GM12892 (cell line): ENCODE measurements at regions not wholly inside any gene's neighbourhood (a gene's known extent, or its start where the extent isn't known, plus 50 kb on each side); places are given as distances from the start of the nearest gene placed in this dataset.

ENCODE experiments used
- DNase-seq: peaks from one replicate; pipeline ENCODE4 v3.0.0; 2011; ENCODE audit not compliant: insufficient read length
- FAIRE-seq: peaks from 2 replicates; lab custom pipeline; 2011; peaks lifted over from hg19 to GRCh38; lab: Jason Lieb, UNC
- POLR2A ChIP-seq: IDR thresholded peaks from 2 replicates; pipeline ENCODE4 v1.6.1; 2011; ENCODE audit warnings: low read depth, low read length, control low read depth
- POLR2AphosphoS5 ChIP-seq: IDR thresholded peaks from 2 replicates; pipeline ENCODE4 v1.6.1; 2011; ENCODE audit warnings: low read depth, low read length, control low read depth
- TAF1 ChIP-seq: IDR thresholded peaks from 2 replicates; pipeline ENCODE4 v1.6.1; 2011; ENCODE audit warnings: low read depth, mild to moderate bottlenecking, control low read depth, low read length, borderline replicate concordance

DNA sequence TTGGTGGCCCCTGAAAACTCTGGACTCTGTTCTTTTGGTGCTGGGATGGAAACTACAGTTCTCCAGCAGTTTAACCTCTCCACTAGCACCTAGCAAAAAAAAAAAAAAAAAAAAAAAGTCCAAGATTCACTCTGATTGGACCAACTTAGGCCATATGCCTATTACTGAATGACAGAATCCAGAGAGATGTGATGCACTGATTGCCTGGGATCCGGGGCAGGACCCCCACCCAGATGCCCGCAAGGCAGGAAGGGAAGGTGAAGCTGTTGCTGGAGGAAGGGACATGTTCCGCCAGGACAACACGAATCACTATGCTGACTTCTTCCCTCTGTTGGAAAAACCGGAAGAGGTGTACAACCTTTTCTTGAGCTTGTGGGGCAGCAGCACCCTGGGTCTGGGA is 152.5 kb upstream of the ZNF536 start:
- FAIRE-seq (no peak), DNase-seq (no peak)
- TF ChIP-seq POLR2AphosphoS5 (no peak), POLR2A (no peak)

DNA sequence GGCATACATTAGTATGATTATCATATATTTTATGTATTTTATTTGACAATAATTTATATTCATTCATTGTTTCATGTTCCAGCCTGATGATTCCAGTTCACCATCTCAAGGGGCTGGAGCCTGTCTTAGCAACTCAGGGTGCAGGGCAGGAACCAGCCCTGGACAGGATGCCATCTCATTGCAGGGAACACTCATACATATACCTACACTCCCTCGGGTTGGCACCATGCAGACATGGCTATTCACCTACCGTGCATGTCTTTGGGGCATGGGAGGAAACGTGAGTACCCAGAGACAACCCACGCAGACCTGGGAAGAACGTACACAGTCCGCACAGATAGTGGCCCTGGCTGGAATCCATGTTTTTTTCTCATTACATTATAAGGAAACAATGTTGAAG is 151.0 kb upstream of the ZNF536 start:
- no peak for FAIRE-seq
- TF ChIP-seq POLR2AphosphoS5 (no peak), POLR2A (no peak), TAF1 (no peak)
- no peak for DNase-seq

DNA sequence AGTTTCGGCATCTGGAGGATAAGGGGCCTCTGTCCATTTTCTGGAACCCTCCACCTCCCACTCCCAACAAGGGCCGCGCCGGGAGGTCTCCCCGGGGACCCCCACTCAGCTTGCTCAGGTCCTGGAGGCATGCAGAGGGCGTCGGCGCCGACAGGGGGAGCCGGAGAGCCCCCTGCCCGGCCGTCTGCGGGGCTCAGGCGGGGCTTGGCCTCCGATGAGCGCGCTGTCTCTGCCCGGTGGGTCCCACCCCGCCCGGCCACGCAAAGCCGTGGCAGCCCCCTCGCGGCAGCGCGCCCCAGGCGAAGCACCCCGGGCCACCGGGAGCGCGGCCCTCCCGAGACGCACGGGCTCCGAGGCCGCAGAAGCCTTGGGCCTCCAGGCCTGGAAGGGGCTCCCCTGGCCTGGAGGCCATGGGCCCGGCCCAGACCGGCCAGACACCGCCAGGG is 149.7 kb upstream of the ZNF536 start:
- TF ChIP-seq POLR2A (no peak), POLR2AphosphoS5 (no peak), TAF1 (no peak)
- peak; percentile 49 for DNase-seq
- no peak for FAIRE-seq

DNA sequence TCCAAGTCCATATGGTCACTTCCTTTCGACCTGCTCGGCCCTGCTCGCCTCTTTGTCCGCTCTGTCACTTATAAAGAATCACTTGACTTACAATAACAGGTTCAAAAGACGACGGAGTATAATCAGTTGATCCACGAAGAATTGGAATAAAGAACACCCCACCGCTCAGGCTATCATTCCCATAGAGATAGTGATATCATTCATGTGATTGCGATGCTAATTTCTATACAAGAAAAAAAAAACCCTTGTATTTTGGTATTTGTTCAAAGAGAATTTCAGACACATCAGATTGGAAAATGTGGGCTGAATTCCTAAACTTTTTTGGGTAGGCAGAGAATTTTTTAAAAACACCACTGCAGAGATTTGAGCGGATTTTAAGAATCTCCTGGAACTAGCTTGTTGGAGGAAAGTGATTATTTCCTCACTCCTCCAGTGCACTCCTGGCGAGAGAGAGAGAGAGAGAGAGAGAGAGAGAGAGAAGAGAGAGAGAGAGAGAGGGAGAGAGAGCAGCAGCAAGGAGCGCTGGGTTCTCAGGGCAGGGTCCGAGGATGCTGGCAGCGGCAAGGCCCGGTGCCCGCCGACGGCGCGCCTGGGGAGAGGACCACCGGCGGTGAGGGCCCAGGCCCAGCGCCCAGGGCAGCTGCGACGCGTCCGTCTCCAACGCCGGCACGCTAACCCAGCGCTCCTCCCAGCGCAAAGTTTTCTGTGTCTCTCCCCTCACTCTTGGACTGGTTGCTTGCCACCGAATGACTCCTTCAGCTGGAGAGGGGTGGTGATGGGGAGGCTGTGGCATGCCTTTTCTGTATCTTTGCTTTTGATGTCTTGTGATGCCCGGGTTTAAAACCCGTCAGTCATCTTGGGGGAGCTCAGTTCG is 149.0 kb upstream of the ZNF536 start:
- FAIRE-seq (no peak), DNase-seq (no peak)
- TF ChIP-seq POLR2AphosphoS5 (no peak), TAF1 (no peak), POLR2A (no peak)

DNA sequence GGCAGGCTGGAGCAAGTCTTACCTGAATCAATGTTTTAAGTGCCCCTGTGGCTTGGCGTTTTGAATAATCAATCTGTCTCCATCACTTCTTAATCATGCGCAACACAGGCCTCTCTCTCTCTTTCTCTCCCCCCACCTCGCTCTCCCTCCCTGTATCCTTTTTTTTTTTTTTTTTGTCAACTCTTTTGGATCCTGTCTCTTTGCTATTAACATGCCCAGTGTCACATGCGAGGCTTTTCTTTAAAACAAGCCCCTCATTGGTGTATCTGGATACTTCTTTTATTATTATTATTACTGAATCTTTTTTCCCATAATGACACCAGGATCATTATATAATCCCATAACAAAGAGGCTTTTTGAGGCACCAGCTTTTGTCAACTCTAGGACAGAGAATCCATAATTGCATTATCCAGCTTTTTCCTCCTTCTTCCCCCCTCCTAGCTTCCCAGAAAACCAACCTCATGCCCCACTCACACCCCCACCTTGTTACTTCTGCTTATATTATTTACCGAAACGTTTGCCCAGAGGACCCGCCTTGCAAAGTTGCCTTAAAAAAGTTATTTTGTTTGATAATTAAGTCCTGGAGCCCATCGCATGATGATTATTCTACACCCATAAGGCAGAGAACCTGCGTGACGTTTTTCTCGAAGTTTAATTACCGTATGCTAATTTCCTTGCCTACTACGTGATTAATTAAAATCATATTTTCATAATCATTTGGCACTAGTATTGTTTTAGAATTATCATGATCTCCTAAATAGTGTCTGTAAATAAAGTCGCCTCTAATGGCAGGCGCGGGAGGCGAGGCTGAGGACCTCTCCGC is 148.1 kb upstream of the ZNF536 start:
- no peak for TF ChIP-seq TAF1
- TF ChIP-seq POLR2AphosphoS5, result no peak
- TF ChIP-seq POLR2A, result no peak
- no peak for DNase-seq
- FAIRE-seq, result no peak

DNA sequence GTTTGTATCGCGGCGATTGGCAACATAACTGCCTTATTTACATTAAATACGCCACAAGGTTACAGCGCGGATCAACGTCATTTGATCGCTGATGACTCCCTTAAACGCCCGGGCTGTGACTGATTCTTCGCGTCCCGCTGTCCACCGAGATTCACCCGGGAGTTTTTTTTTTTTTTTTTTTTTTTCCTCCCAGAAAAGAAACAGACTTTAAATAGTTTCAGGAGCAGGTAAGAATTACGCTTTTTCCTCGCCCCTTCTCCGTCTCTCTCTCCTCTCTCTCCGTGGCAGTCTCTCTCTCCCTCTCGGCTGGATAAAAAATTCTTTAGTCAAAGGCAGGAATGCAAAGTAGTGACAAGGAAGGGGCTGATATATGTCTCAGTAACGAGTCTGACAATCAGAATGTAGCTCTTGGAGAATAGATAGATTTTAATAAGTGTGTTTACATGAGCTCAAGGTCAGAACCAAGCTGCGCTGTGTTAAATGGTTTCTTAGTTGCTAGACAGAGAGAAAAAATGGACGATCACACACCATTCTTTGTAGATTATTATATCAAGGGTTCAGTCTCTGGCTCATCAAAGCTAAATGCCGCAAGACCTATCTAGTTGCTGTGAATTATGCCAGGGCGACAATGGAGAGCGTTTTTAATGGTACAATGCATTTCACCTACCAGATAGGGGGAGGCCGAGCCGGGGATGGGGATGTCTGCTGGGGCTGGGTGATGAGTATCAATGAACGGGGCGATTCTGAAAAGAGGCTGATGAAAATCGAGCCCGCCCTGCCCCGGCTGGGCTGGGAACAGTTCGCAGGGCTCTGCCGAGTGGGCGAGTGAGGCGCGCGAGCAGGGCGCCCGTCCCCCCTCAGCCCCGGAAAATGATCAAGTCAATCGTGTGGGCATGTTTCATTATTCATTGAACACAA is 147.2 kb upstream of the ZNF536 start:
- FAIRE-seq (no peak), DNase-seq (no peak)
- no peak for TF ChIP-seq POLR2A
- no peak for TF ChIP-seq POLR2AphosphoS5
- TF ChIP-seq TAF1, result no peak

DNA sequence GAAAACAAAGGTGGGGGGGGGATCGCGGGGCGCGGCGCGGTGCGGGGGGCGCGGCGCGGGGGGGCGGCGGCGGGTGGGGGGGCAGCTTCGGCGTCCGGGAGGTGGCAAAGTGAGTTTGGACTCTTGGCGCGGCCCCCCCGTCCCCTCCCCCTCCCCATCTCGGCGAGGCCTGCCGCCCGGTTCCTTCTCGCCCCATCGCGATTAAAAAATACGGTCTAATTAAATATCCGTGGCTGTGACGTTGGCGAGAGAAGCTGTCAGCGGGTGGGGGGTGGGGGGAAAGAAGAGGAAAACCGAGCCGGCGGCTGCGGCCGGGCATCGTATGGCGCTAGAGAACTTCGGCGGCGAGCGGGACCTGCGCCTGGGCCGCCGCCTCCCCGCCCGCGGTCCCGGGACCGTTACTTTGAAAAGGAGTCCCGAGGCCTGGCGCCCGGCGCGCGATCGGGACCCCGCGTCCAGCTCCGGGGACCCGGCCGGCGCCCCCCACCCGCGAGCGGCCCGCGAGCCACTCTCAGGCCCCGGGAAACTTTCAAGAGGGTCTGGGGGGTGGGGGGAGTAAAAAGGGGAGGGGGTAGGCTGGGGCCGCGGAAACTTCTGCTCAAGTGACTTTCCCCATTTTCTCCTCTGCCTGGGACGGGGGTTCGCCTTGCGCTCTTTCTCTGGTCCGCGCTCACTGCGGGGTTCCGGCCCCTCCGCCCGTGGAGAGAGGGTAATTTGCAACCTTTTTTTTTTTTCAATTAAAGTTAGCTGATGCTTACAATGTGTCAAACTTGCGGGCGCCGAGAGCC is 146.3 kb upstream of the ZNF536 start:
- FAIRE-seq (no peak), DNase-seq (no peak)
- TF ChIP-seq POLR2A (no peak), POLR2AphosphoS5 (no peak), TAF1 (no peak)

DNA sequence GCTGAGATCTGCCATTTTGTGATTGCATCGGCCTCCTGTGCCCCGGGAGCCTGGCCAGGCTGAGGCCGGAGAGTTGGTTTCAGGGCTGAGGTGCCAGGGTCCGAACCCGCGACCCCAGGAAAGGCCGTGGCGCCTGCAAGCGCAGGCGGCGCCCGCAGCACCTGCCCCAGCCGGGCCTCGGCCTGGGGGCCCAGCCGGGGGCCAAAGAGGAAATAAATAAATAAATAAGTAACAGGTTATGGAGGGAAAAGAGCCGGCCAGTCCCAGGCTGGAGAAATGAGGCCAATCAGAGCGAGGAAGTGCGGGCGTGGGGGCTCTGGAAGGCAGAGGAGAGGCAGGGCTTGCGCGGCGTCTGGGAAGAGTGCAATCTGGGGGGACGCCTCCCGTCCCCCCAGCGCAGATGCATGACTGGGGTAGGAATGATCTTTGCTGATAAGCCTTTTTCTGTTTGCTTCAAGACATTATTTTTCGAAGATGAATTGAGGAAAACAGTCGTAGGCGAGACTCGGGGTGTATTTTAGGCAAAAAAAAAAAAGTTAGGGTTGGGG is 145.6 kb upstream of the ZNF536 start:
- TF ChIP-seq TAF1, result no peak
- no peak for FAIRE-seq
- no peak for DNase-seq

DNA sequence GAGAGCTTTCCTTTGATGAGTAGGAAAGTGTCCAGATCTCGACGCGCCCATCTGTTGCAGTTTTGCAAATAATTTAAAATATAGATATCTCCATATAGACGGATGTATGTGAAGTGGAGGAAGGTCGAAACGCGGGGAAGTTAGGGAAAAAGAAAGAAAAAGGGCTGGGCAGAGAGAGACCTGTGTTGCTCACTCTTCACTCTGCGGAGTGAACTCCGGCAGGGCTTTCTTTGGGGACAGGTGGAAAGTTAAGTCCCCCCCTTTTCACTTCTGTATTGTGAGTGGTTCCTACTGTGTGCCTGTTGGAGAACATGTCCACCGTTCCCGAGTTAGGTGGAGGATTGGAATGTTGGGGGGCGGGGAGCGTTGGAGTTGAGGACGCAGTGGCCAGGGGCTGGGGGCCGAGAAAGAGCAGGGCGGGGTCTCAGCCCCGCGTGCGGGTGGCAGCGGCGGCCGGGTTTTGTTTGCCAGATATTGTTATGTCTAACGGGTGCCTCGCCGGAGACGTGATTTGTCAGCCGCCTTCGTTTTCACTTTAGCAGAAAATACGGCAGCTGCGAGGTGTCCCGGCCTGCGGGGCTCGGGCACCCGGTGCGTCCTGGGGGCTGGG is 145.1 kb upstream of the ZNF536 start:
- DNase-seq, result no peak
- FAIRE-seq, result no peak
- TF ChIP-seq TAF1 (no peak), POLR2AphosphoS5 (no peak), POLR2A (no peak)

DNA sequence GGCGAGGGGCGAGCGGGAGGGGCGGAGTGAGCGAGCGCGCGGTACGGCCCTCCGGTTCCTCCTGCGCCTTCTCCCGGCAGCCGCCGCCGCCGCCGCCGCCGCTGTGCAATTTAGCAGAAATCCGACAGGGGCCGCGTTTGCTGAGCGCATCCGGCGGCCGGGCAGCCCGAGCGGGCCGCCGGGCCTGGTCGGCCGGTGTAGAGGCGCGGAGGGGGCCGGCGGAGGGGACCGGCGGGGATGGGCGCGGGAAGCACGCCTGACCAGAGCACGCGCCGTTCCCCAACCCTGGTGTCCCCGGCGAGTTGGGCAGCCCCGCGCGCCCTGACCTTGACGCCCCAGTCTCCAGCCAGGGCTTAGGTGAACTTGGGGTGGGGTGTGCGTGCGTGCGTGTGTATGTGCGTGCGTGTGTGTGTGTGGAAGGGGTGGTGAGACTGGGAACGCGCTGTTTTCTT is 144.5 kb upstream of the ZNF536 start:
- DNase-seq (peak; percentile 69), FAIRE-seq (no peak)
- TF ChIP-seq POLR2AphosphoS5 (no peak), POLR2A (no peak), TAF1 (no peak)
